ENCODE measurements at regions not wholly inside any gene's neighbourhood (a gene's known extent, or its start where the extent isn't known, plus 50 kb on each side); places are given as distances from the start of the nearest gene placed in this dataset.
"Not testable (repeated sequence)": the region's sequence is repeated elsewhere in the genome, so short reads cannot be mapped to it uniquely, and the experiment has no call there.

DNA sequence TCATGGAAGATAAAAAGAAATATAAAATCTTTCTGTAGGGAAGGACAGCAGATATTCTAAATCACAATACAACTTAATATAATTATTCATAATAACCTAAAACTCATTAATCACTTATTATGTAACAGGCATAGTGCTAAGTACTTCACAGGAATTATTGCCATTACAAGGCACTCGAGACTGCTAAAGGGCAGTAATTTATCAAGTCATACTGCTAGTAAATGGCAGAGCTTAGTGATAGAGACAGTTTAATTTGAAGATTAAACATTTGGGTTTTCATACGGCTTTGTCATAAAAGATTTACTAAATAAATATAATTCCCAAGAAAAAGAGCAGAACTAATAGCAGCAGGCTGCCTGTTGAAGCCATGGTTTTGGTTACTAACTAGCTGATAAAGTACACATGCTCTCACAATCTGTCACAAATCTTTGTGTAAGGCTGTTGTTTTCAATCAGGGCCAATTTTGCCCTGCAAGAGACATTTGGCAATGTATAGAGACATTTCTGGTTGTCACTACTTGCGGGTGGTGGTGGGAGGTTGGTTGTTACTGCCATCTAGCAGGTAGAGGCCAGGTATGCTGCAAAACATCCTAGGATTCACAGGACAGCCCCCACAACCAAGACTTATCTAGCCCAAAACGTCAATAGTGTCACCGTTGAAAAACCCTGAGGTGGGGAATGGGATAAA lies 233.3 kb upstream of the CACNA2D1 start:
- DNase-seq (ENCODE audit: low read depth, low spot score) = no peak
- Histone ChIP-seq H3K4me3 (ENCODE audit: low read length) (no peak overlapping the region), H3K9me3 (ENCODE audit: control insufficient read depth, insufficient read depth, low read length) (no peaks in the 10 kb centered on the region), H3K36me3 (ENCODE audit: control insufficient read depth, insufficient read depth, low read length) (no peaks in the 10 kb centered on the region), H3K27me3 (ENCODE audit: control insufficient read depth, insufficient read depth, low read length) (no peaks in the 10 kb centered on the region), H3K27ac (ENCODE audit: low read length) (no peak overlapping the region), H3K4me1 (ENCODE audit: control insufficient read depth, insufficient read depth, low read length) (no peaks in the 10 kb centered on the region)
- no CpG with 5 or more reads among the region's 5 CpGs for WGBS (ENCODE audit: insufficient coverage, insufficient read length)

DNA sequence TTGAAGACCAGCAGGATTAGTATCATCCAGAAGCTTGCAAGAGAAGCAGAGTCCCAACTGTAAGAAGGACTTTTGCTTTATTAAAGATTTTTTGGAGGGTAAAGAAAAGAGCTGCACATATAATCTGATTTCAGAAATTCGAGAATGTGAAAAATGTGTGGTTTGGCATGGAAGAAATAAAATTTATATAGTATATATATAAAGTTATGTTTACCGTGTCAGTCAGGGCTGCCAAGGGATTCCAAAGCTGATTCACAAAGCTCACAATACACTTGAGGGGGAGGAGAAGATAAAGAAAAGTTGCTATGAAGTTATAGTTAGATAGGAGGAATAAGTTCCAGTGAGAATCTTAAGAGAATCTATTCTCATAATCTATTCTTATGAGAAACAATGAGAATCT lies 231.8 kb upstream of the CACNA2D1 start:
- no peaks in the 10 kb centered on the region for H3K4me1 ChIP-seq (ENCODE audit: control insufficient read depth, insufficient read depth, low read length)
- no peaks in the 10 kb centered on the region for H3K9me3 ChIP-seq (ENCODE audit: control insufficient read depth, insufficient read depth, low read length)
- no peak for DNase-seq (ENCODE audit: low read depth, low spot score)
- 100% methylated on average over 1 of the region's 2 CpGs for WGBS (ENCODE audit: insufficient coverage, insufficient read length)
- H3K27ac ChIP-seq (ENCODE audit: low read length) = no peak overlapping the region
- H3K4me3 ChIP-seq (ENCODE audit: low read length) = no peak overlapping the region
- no peaks in the 10 kb centered on the region for H3K27me3 ChIP-seq (ENCODE audit: control insufficient read depth, insufficient read depth, low read length)
- no peaks in the 10 kb centered on the region for H3K36me3 ChIP-seq (ENCODE audit: control insufficient read depth, insufficient read depth, low read length)

DNA sequence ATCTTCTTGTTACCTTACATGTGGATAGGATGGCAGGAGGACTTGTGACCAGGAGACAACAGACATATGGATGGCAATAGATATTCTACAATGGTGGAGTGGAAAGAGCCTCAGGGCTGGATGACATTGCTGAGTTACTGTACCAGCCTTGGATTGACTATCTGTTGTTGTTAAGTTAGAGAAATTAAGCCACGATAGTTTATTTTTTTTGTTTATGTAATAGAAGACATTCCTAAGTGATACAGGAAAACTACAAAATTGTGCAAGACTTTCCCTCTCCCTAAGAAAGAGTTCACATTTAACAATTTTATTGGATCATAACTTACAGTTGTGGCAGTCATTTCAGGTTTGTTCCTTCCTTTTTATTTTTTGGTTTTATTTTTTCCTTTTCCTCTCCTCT lies 230.7 kb upstream of the CACNA2D1 start:
- Histone ChIP-seq H3K27me3 (ENCODE audit: control insufficient read depth, insufficient read depth, low read length) (no peaks in the 10 kb centered on the region), H3K4me3 (ENCODE audit: low read length) (no peak overlapping the region), H3K4me1 (ENCODE audit: control insufficient read depth, insufficient read depth, low read length) (no peaks in the 10 kb centered on the region), H3K27ac (ENCODE audit: low read length) (no peak overlapping the region), H3K9me3 (ENCODE audit: control insufficient read depth, insufficient read depth, low read length) (no peaks in the 10 kb centered on the region), H3K36me3 (ENCODE audit: control insufficient read depth, insufficient read depth, low read length) (no peaks in the 10 kb centered on the region)
- no CpG with 5 or more reads among the region's 1 CpG for WGBS (ENCODE audit: insufficient coverage, insufficient read length)
- DNase-seq (ENCODE audit: low read depth, low spot score) = no peak

DNA sequence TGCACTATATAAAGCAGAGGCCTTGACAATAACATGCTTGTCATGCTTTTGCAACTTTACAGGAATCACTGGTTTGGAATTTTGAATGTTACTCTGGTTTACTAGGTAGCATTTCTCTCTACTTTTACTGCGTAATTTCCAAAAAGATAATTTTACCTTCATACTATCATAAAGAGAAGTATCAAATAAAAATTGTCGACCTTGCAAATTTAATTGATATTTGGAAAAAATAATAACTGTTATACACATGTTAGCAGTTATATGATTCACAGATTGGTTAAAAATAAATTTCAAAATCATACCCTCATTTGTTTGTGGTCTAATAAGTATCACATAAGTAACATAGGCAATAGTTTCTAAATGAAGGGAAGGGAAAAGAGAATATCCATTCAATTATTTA lies 228.5 kb upstream of the CACNA2D1 start:
- Histone ChIP-seq H3K27ac (ENCODE audit: low read length) (no peak overlapping the region), H3K27me3 (ENCODE audit: control insufficient read depth, insufficient read depth, low read length) (no peaks in the 10 kb centered on the region), H3K4me3 (ENCODE audit: low read length) (no peak overlapping the region), H3K36me3 (ENCODE audit: control insufficient read depth, insufficient read depth, low read length) (no peaks in the 10 kb centered on the region), H3K9me3 (ENCODE audit: control insufficient read depth, insufficient read depth, low read length) (no peaks in the 10 kb centered on the region), H3K4me1 (ENCODE audit: control insufficient read depth, insufficient read depth, low read length) (no peaks in the 10 kb centered on the region)
- DNase-seq (ENCODE audit: low read depth, low spot score) = no peak
- no CpG with 5 or more reads among the region's 2 CpGs for WGBS (ENCODE audit: insufficient coverage, insufficient read length)

DNA sequence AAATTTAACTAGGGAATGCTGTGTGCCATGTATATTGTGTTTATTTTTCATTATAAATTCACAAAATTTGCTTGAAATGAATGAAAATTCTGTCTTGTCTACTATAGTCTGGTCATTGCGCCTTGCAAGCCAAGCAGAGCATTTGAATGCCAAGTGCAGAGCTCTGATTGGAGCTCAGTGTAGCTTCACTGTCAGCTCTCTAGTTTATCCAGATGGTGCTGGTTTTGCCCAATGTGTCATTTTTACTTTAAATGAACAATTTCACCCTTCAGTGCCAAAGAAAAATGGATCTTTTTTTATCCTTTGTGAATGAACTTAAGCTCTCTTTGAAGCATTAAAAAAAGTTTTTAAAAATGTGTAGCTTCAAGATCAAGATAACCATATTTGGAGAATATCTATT lies 225.6 kb upstream of the CACNA2D1 start:
- DNase-seq (ENCODE audit: low read depth, low spot score) = no peak
- no CpG with 5 or more reads among the region's 1 CpG for WGBS (ENCODE audit: insufficient coverage, insufficient read length)
- no peak overlapping the region for H3K4me3 ChIP-seq (ENCODE audit: low read length)

DNA sequence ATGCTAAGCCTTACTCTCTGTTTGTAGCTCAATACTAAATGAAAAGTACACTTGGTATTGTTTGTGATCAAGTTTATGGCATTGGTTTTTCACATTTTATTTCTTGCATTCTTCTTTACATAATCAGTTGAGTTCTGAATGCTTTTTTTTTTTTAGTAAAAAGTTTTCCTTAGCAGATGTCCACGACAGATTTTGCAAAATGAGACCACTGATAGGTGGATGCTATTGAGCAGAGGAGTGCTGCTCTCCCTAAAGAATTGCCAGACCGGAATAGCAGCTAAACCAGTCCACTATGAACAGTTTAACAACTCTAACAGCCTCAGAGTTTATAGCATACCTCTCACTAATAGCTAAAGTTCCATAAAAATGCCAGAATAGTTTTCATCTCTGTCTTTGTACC lies 225.1 kb upstream of the CACNA2D1 start:
- no peak for DNase-seq (ENCODE audit: low read depth, low spot score)
- Histone ChIP-seq H3K4me3 (ENCODE audit: low read length) (no peak overlapping the region), H3K4me1 (ENCODE audit: control insufficient read depth, insufficient read depth, low read length) (no peaks in the 10 kb centered on the region), H3K27me3 (ENCODE audit: control insufficient read depth, insufficient read depth, low read length) (no peaks in the 10 kb centered on the region), H3K9me3 (ENCODE audit: control insufficient read depth, insufficient read depth, low read length) (no peaks in the 10 kb centered on the region), H3K27ac (ENCODE audit: low read length) (no peak overlapping the region), H3K36me3 (ENCODE audit: control insufficient read depth, insufficient read depth, low read length) (no peaks in the 10 kb centered on the region)
- no CpG with 5 or more reads among the region's 2 CpGs for WGBS (ENCODE audit: insufficient coverage, insufficient read length)

More for the DNA sequence above, 225.6 kb upstream of the CACNA2D1 start:
- Histone ChIP-seq H3K27ac (ENCODE audit: low read length) (no peak overlapping the region), H3K4me1 (ENCODE audit: control insufficient read depth, insufficient read depth, low read length) (no peaks in the 10 kb centered on the region), H3K27me3 (ENCODE audit: control insufficient read depth, insufficient read depth, low read length) (no peaks in the 10 kb centered on the region), H3K9me3 (ENCODE audit: control insufficient read depth, insufficient read depth, low read length) (no peaks in the 10 kb centered on the region), H3K36me3 (ENCODE audit: control insufficient read depth, insufficient read depth, low read length) (no peaks in the 10 kb centered on the region)

DNA sequence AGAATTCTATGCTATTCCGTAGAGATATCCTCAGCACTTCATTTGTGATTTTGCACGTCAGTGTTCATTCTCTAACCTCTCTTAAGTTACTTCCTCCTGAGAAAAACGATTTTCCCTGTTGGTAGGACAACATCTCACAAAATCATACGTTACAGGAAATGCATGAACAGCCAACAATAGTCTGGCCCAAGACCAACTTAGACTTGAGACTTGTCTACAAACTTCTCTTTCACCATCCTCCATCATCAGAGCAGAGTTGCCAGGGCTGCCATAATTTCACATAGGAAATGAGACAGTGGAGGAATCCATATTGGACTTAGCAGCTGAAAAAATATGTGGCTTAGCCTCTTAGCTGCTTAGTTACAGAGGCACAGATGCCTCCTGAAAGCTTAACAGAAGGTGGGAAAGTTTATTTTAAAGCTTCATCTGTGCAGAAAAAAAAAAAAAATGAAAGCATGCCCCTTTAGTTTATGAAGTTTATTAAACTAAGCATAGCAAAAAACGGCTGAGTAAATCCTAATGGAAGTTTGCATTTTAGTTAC lies 222.5 kb upstream of the CACNA2D1 start:
- Histone ChIP-seq H3K4me1 (ENCODE audit: control insufficient read depth, insufficient read depth, low read length) (no peaks in the 10 kb centered on the region), H3K36me3 (ENCODE audit: control insufficient read depth, insufficient read depth, low read length) (no peaks in the 10 kb centered on the region), H3K27ac (ENCODE audit: low read length) (no peak overlapping the region), H3K9me3 (ENCODE audit: control insufficient read depth, insufficient read depth, low read length) (no peaks in the 10 kb centered on the region), H3K4me3 (ENCODE audit: low read length) (no peak overlapping the region), H3K27me3 (ENCODE audit: control insufficient read depth, insufficient read depth, low read length) (no peaks in the 10 kb centered on the region)
- WGBS (ENCODE audit: insufficient coverage, insufficient read length) = no CpG with 5 or more reads among the region's 5 CpGs
- DNase-seq (ENCODE audit: low read depth, low spot score) = no peak

DNA sequence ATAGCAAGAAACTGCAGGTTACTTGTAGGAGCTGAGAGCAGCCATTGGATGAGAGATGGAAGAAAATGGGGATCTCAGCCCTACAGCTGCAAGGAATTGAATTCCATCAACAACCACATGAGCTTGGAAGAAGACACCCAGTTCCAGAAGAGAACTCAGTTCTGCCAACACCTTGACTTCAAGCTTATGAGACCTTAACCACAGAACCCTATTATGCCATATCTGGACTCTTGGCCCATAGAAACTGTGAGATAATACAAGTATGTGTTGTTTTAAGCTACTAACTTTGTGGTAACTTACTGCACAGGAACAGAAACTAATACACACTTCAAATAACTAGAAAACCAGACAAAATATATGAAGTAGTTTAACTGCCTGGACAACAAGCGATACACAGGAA lies 212.4 kb upstream of the CACNA2D1 start:
- Histone ChIP-seq H3K27ac (ENCODE audit: low read length) (no peak overlapping the region), H3K27me3 (ENCODE audit: control insufficient read depth, insufficient read depth, low read length) (no peaks in the 10 kb centered on the region), H3K4me3 (ENCODE audit: low read length) (no peak overlapping the region), H3K36me3 (ENCODE audit: control insufficient read depth, insufficient read depth, low read length) (no peaks in the 10 kb centered on the region), H3K4me1 (ENCODE audit: control insufficient read depth, insufficient read depth, low read length) (no peaks in the 10 kb centered on the region; the same call in 1 of the 2 replicates), H3K9me3 (ENCODE audit: control insufficient read depth, insufficient read depth, low read length) (no peaks in the 10 kb centered on the region)
- DNase-seq (ENCODE audit: low read depth, low spot score) = no peak
- no CpG with 5 or more reads among the region's 1 CpG for WGBS (ENCODE audit: insufficient coverage, insufficient read length)

DNA sequence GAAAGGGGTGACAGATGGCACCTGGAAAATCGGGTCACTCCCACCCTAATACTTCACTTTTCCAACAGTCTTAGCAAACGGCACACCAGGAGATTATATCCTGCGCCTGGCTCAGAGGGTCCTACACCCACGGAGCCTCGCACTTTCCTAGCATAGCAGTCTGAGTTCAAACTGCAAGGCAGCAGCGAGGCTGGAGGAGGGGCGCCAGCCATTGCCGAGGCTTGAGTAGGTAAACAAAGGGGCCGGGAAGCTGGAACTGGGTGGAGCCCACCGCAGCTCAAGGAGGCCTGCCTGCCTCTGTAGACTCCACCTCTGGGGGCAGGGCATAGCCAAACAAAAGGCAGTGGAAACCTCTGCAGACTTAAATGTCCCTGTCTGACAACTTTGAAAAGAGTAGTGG lies 206.5 kb upstream of the CACNA2D1 start:
- not testable (repeated sequence) for DNase-seq (ENCODE audit: low read depth, low spot score); H3K36me3 ChIP-seq (ENCODE audit: control insufficient read depth, insufficient read depth, low read length); H3K27me3 ChIP-seq (ENCODE audit: control insufficient read depth, insufficient read depth, low read length); H3K4me3 ChIP-seq (ENCODE audit: low read length); H3K27ac ChIP-seq (ENCODE audit: low read length); H3K9me3 ChIP-seq (ENCODE audit: control insufficient read depth, insufficient read depth, low read length); H3K4me1 ChIP-seq (ENCODE audit: control insufficient read depth, insufficient read depth, low read length)
- no CpG with 5 or more reads among the region's 10 CpGs for WGBS (ENCODE audit: insufficient coverage, insufficient read length)

DNA sequence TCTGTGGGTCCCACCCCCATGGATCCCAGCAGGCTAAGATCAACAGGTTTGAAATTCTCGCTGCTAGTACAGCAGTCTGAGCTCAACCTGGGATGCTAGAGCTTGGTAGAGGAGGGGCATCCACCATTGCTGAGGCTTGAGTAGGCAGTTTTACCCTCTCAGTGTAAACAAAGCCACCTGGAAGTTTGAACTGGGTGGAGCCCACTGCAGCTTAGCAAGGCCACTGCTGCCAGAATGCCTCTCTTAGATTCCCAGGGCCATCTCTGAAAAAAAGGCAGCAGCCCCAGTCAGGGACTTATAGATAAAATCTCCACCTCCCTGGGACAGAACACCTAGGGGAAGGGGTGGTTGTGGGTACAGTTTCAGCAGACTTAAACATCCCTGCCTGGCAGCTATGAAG lies 190.0 kb upstream of the CACNA2D1 start:
- Histone ChIP-seq H3K4me3 (ENCODE audit: low read length) (no peak overlapping the region), H3K9me3 (ENCODE audit: control insufficient read depth, insufficient read depth, low read length) (no peaks in the 10 kb centered on the region), H3K27me3 (ENCODE audit: control insufficient read depth, insufficient read depth, low read length) (no peaks in the 10 kb centered on the region), H3K36me3 (ENCODE audit: control insufficient read depth, insufficient read depth, low read length) (no peaks in the 10 kb centered on the region), H3K27ac (ENCODE audit: low read length) (no peak overlapping the region), H3K4me1 (ENCODE audit: control insufficient read depth, insufficient read depth, low read length) (no peaks in the 10 kb centered on the region)
- no peak for DNase-seq (ENCODE audit: low read depth, low spot score)
- no CpG with 5 or more reads among the region's 1 CpG for WGBS (ENCODE audit: insufficient coverage, insufficient read length)

DNA sequence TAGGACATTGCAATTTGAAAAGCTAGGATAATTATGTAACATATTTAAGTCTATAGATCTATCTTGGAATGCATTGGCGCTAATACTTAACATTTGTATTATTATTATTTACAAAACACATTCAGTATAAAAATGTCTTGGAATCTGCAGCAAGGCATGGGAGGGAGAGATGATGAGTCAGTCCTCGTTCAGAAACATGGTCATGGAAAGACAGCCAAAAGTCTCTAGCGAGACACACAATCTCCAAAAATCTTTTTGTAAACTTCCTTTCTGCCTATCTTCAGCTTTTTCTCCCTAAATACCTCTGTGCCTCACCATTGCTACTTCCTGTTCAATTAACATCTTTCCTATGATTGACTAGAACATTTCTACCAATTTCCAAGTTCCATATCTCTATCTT lies 188.4 kb upstream of the CACNA2D1 start:
- no peaks in the 10 kb centered on the region for H3K4me1 ChIP-seq (ENCODE audit: control insufficient read depth, insufficient read depth, low read length)
- no peak overlapping the region for H3K4me3 ChIP-seq (ENCODE audit: low read length)
- H3K36me3 ChIP-seq (ENCODE audit: control insufficient read depth, insufficient read depth, low read length) = no peaks in the 10 kb centered on the region
- H3K9me3 ChIP-seq (ENCODE audit: control insufficient read depth, insufficient read depth, low read length) = no peaks in the 10 kb centered on the region
- DNase-seq (ENCODE audit: low read depth, low spot score) = no peak
- no peak overlapping the region for H3K27ac ChIP-seq (ENCODE audit: low read length)
- H3K27me3 ChIP-seq (ENCODE audit: control insufficient read depth, insufficient read depth, low read length) = no peaks in the 10 kb centered on the region
- no CpG with 5 or more reads among the region's 3 CpGs for WGBS (ENCODE audit: insufficient coverage, insufficient read length)
